ENCODE measurements at regions not wholly inside any gene's neighbourhood (a gene's known extent, or its start where the extent isn't known, plus 50 kb on each side); places are given as distances from the start of the nearest gene placed in this dataset.

GRCh38 chr2:31654241-31654640 lies 73.5 kb upstream of the SRD5A2 start:
- TF ChIP-seq EZH2 (IDR thresholded peaks at IDR 0.05; ENCODE audit: insufficient read depth, low read length): no peak
- TF ChIP-seq, protein P1, sequence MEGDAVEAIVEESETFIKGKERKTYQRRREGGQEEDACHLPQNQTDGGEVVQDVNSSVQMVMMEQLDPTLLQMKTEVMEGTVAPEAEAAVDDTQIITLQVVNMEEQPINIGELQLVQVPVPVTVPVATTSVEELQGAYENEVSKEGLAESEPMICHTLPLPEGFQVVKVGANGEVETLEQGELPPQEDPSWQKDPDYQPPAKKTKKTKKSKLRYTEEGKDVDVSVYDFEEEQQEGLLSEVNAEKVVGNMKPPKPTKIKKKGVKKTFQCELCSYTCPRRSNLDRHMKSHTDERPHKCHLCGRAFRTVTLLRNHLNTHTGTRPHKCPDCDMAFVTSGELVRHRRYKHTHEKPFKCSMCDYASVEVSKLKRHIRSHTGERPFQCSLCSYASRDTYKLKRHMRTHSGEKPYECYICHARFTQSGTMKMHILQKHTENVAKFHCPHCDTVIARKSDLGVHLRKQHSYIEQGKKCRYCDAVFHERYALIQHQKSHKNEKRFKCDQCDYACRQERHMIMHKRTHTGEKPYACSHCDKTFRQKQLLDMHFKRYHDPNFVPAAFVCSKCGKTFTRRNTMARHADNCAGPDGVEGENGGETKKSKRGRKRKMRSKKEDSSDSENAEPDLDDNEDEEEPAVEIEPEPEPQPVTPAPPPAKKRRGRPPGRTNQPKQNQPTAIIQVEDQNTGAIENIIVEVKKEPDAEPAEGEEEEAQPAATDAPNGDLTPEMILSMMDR (IDR thresholded peaks at IDR 0.05; ENCODE audit: insufficient read depth, low read depth, low read length): no peak
